IPS-NIHi11 (cell line): ENCODE measurements at regions not wholly inside any gene's neighbourhood (a gene's known extent, or its start where the extent isn't known, plus 50 kb on each side); places are given as distances from the start of the nearest gene placed in this dataset.

Experiments
- DNase-seq: peaks from one replicate; pipeline ENCODE4 v3.0.0; 2012; ENCODE audit warnings: mixed read lengths, low spot score

GRCh38 chr7:24521917-24522623, 51.2 kb upstream of the PALS2 start:
- no peak for DNase-seq
